GM20431 (cell line): ENCODE measurements at regions not wholly inside any gene's neighbourhood (a gene's known extent, or its start where the extent isn't known, plus 50 kb on each side); places are given as distances from the start of the nearest gene placed in this dataset.

Experiments
- in situ Hi-C: fragments of 300-500 bp; cut with MseI, MboI; formaldehyde crosslinking; loops from one replicate; pipeline ENCODE4 v1.15.0; 2020; ENCODE audit warnings: low sequenced_read_pairs; ENCODE audit not compliant: unreplicated experiment

- in situ Hi-C loops, result no loop called here
Observed at GRCh38 chr6:144999127-144999526, 714.0 kb downstream of the UTRN start.

- in situ Hi-C loops, result no loop called here
Observed at GRCh38 chr6:145003145-145003544, 718.0 kb downstream of the UTRN start.

DNA sequence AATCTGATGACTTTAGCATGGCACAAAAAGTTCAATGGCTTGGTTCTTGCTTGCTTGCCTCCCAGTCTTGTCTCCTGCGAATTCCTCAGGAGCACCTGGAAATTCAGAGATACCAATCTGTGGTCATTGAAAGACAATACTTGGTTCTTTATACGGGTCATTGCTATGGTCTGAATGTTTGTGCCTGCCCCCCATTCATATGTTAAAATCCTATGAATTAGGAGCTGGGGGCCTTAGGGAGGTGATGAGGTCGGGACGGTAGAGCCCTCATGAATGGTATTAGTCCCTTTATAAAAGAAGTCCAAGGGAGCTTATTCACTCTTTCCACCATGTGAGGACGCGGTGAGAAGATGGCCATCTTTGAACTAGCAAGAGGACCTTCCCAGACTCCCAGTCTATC is 721.8 kb downstream of the UTRN start:
- in situ Hi-C loops, result no loop called here

- in situ Hi-C loops, result no loop called here
Observed at GRCh38 chr6:145008715-145009114, 723.6 kb downstream of the UTRN start.

DNA sequence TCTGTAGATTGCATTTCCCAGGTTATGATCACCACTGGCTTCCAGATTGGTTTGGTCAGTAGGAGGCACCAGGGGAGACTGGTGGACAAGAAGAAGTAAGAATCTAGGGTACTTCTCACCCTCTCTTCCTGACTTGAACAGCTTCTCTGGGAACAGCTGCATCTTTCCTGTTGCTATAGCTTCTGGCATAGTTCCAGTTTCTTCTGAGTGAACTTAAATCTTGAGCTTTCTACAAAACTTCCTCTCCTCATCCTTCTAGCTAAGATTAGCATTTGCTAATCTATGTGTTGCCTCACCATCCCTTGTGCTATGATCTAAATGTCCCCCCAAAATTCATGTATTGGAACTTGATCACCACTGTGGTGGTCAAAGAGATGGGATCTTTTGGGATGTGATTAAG is 724.6 kb downstream of the UTRN start:
- in situ Hi-C loops, result no loop called here

DNA sequence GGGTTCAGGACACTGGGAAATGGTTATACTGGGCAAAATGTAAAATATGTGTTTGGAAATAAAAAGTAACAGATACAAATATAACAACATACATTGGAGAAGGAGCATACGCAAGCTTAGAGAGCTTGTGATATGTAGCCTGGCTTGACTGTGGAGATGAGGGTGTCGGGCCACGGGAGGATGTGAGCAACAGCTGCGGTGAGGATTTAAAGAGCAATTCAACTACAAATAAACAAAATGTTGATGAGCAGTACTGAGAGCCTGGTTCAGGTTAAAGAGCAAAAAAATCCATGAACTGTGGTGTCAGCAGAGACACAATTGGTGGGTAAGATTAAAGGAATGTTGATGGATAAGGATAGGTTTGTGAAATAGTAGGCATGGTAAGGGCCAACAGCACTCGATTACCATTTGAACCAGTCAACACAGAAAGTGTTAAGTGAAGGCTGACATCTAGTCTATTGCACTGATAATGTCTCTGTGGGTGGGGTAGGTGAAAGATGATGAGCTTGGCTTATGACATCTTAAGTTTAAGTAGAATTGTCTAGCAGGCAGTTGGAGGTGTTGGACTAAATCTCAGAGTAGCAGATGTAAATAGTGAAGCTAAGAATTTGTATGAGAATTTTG is 723.2 kb downstream of the EPM2A start:
- in situ Hi-C loops, result no loop called here

GRCh38 chr6:145015739-145016558 is 719.4 kb downstream of the EPM2A start:
- in situ Hi-C loops, result no loop called here

DNA sequence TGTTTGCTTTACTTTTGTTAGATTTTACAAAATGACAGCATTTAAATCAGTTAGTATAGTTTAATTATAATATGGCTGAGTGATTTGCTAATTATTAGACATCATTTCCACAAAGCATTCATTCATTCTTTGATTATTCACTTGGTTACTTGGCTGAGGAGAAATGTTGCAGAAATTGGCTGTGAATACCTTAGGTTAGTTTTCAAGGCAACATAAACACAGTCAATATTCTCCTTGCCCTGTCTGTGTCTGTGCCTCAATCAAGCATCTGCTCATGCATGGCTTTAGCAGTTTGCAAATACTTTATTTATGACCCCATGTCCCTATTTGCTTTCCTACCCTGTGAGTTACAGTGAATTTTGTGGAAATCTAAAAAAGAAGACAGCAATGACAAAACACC is 718.3 kb downstream of the EPM2A start:
- in situ Hi-C loops, result no loop called here

DNA sequence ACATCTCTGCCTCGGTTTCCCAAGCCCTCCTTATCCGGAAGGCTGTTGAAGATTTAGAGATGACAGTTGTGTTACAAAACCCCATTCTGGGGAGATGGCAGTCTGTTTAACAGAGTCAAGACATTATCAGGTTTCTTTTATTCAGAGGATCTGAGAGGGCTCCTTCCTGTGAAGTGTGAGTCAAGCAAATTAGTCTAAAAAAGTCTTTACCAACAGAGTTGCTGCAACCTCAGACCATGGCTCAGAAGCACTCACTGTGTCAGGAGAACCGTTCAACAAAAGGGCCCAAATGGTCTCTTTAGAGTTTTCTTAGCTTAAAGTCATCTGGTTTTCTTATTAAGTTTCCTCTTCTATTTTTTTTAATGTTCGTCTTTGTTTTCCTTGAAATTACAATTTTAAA is 717.8 kb downstream of the EPM2A start:
- in situ Hi-C loops, result no loop called here

DNA sequence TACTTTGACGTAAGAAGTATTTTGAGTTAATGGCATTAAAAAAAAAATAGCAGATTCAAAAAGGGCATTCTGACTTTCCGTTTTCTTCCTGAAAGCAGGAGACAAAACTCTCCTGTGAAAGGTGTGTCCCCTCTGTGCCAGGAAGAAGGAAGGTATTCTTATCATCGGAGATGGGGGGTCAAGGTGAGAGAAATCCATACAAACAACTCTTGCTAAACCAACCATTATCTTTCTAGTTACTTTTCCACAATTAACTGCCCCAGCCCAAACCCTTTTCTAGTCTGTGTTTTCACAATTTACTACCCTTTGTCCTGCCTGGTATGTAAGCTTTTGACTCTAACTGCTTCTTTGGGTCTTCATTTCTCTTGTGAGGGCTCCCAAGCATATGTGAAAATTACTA is 717.3 kb downstream of the EPM2A start:
- in situ Hi-C loops, result no loop called here

DNA sequence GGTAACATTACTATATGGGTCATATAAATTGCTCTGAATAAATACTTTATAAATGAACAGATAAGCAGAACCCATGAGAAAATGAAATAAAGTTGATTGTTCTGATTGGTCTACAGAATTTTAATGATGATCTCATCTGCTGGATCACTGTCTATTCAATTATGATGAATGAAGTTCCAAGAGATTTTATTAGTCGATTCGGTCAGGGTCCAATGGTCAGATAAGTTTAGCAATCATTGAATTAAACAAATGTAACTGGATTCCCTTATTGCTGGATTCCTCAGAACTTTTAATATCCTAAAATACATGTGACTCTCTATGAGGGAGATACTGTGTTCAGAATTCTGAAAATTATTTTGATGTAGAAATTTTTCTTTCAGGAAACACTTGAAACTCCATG is 715.2 kb downstream of the EPM2A start:
- in situ Hi-C loops, result no loop called here

DNA sequence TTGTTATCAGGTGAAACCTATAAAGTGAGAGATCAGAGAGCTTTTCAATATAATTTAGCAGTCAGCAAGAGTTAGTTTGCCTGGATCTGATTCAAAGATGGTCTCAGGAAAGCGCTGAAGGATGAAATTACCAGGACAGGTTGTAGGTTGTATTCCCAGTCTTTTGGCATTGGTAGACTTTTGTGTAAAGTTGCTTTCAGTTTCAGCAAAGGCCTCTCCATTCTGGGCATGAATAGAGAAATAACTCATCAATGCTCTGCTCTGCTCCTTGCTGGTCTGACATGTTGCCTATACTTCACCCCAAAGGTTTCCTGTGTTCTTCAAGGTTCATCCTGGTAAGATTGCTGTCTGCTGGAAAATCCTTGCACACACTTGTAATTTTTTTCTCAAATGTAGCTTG is 714.8 kb downstream of the EPM2A start:
- in situ Hi-C loops, result no loop called here

- in situ Hi-C loops, result no loop called here
Observed at GRCh38 chr6:145022199-145022796, 713.0 kb downstream of the EPM2A start.

DNA sequence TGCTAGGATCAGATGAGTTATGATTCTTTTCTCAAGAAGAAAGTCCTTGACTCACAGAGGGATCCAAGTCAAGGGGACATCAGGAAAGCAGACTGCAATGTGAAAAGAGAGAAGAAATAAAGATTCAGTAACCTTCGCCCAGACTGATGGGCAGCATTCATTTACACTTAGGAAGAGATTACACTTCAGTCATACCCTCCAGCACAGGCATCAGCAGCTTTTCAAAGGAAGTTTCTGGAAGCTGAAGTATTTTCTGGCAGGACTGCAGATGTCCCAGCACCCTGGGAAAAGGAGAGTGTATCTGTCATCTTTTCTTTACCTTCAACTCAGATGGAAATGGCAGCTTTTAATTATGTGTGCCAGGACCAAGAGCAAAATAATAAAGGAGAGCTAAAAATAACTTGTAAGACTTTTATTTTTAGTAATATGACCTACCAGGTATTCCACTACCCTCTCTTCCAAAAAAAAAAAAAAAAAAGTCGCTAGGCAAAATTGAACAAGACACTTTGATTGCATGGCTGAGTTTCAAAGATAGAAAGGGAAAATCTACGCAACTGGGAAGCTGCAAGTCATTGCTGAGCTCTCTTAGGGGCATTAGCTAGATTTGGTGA is 712.1 kb downstream of the EPM2A start:
- in situ Hi-C loops, result no loop called here

DNA sequence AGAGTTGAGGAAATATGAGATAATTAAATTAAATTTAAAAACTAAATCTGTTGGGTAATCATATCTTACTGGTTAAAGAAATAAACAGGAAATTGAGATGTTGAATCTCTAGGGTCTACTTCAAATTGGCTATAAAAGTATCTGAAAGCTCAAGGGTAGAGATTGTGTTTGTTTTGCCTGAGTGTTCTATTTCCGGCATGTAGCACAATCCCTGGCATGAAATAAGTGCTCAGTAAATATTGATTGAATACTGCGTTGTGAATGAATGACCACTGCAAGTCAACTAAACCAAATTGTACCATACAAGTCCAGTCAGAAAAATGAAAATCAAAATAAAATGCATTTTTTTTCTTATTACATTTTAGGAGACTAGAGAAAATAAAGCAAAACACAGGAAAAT is 709.8 kb downstream of the EPM2A start:
- in situ Hi-C loops, result no loop called here

DNA sequence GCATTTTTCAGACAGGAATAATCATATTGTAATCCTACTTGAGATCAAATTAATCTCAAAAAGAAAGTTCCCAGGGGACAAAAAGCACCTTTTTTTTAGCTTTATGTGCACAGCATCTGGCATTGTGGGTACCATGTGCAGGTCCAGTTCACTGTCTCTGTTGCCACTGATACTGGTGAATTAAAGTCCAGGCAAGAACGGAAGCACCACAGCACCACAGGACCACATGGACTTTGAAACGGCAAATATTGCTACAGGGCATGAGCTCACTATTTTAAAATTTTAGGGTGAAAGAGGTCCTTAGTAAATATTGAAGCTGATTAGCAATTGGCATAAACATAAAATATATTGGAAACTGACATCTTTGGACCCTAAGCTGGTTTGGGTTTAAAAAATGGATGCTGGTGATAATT is 709.0 kb downstream of the EPM2A start:
- in situ Hi-C loops, result no loop called here

DNA sequence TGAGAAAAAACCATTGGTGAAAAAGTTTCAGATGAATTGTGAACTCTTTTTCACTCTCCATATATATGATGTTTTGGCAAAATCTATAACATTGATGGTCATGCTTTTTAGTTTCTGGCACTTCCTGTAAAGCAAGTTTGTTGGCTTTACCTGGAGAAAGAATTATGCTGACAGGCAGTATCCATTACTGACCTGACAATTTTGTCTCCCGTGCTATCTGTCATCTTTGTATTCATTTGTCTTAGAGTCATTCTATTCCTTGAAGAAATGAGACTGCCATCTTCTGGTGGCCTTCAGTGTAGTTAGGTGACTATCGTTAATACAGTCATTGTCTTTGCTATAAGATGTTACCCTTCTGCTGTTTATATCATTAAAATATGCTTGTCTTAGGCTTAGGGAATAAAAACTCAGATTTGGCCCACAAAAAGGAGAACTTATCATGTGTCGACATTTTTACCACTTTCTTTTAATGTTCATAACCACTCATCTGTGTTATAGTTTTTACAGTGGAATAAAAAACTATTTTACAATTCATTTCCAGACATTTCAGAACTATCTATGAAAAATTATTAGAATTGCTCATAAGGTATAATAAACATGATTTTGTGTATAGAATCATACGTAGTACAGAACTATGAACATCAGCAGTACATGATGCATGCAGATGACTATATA is 707.0 kb downstream of the EPM2A start:
- in situ Hi-C loops, result no loop called here

GRCh38 chr6:145031001-145031400 is 704.3 kb downstream of the EPM2A start:
- in situ Hi-C loops, result no loop called here

DNA sequence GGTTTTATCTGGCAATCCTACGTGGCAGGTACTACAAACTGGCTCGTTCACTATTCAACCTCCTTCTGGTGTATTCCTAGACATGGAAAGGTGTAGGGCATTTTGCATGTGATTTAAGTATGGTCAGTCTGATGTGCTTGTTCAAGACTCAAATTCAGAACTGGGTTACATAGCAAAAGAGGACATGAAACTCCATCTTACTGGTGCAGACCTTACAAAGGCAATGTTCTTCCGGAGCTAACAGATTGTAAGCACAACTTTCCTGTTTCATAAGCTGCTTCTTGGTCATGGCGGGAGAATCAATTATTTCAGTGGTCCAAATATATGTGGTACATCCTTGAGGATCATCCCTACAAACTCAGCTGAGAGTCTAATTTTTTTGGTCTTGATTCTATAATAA is 703.4 kb downstream of the EPM2A start:
- in situ Hi-C loops, result no loop called here

DNA sequence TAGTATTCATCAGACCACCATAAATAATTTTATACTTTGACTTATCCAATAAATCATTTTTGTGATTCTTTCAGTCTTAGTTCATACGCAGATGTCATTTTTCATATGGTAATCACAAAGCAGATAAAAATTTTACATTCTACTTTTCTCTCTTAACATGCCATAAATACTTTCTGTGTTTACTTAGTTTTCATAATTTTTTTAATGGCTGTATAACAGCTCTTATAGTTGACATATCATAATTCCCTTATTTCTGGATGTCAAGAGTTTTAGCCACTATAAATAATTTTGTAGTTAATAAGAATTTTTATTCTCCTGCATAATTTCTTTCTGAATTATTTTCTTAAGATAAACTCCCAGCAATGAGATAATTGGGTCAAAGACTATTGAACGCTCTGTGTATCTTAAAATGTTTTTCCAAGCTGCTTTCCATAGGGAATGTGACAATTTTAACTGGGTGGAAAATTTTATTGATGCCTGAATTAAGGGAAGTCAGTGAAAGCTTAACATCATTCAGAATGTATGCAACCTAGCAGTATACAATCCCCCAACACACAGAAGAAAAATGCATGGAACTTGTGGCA is 702.7 kb downstream of the EPM2A start:
- in situ Hi-C loops, result no loop called here
